ENCODE measurements at regions not wholly inside any gene's neighbourhood (a gene's known extent, or its start where the extent isn't known, plus 50 kb on each side); places are given as distances from the start of the nearest gene placed in this dataset.

GRCh38 chr16:35142809-35143192 is 1683.4 kb downstream of the TP53TG3F start:
- TF ChIP-seq, protein P1, sequence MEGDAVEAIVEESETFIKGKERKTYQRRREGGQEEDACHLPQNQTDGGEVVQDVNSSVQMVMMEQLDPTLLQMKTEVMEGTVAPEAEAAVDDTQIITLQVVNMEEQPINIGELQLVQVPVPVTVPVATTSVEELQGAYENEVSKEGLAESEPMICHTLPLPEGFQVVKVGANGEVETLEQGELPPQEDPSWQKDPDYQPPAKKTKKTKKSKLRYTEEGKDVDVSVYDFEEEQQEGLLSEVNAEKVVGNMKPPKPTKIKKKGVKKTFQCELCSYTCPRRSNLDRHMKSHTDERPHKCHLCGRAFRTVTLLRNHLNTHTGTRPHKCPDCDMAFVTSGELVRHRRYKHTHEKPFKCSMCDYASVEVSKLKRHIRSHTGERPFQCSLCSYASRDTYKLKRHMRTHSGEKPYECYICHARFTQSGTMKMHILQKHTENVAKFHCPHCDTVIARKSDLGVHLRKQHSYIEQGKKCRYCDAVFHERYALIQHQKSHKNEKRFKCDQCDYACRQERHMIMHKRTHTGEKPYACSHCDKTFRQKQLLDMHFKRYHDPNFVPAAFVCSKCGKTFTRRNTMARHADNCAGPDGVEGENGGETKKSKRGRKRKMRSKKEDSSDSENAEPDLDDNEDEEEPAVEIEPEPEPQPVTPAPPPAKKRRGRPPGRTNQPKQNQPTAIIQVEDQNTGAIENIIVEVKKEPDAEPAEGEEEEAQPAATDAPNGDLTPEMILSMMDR (IDR thresholded peaks at IDR 0.05; ENCODE audit: low read depth, low read length, poor library complexity, severe bottlenecking): no peak
- no peak for TF ChIP-seq EZH2phosphoT487 (IDR thresholded peaks at IDR 0.05; ENCODE audit: borderline replicate concordance, low read length)

Measured in DOHH2 (cell line).